Transverse colon (tissue), 4 donors: ENCODE measurements at regions not wholly inside any gene's neighbourhood (a gene's known extent, or its start where the extent isn't known, plus 50 kb on each side); places are given as distances from the start of the nearest gene placed in this dataset.

Experiments used
- EP300 ChIP-seq: sonication (generic); formaldehyde crosslinking; IDR thresholded peaks from one replicate; pipeline ENCODE4 v1.6.1; 2017; ENCODE audit warnings: antibody characterized with exemption, low read depth
- POLR2A ChIP-seq: fragments of 450-650 bp; IDR thresholded peaks from one replicate; pipeline ENCODE4 v1.6.1; 2016; ENCODE audit warnings: antibody characterized with exemption, mild to moderate bottlenecking, moderate library complexity
- POLR2AphosphoS5 ChIP-seq, 3 donors: sonication (generic); formaldehyde crosslinking; IDR thresholded peaks; one replicate each; pipeline ENCODE4 v1.6.1; 2016; ENCODE audit warnings: antibody characterized with exemption in 3 of 3
- TF ChIP-seq, protein P1 (sequence below), 5 experiments: fragments of 200-600 bp in 3 of 5; fragments of 450-650 bp in 2 of 5; sonication (generic) in 3 of 5; IDR thresholded peaks; 1 replicate in 2 of 5; 2 replicates in 3 of 5; pipeline ENCODE4 v1.5.1; 2016 to 2017; ENCODE audit warnings: antibody characterized with exemption in 5 of 5, inconsistent platforms in 3 of 5, mild to moderate bottlenecking in 2 of 5, moderate library complexity in 1 of 5

DNA sequence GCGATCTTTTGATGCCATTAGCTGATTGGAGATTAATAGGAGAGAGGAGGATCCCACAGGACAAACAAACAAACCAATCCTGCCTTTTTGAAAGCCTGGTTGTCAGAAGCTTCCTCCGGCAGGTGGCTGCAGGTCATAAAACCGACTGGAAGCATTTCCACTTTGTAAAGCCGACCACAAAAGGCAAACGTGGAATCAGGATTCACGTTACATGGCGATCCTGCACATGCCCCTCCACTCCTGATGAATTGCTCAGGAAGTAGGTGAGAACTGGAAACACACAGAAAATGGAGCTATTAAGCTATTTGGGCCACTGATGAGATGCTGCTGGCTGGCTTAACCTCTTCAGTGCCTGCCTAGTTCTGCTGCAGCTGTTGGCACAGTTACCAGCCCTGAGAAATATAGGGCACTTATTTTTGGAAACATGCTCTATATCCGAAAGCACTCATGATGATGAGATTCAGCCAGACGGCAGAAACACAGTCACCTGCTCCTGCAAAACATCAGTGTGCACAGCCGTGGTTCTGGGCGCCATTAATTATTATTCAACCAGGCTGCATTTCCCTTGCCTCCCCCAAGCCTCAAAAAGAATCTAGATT lies 110.3 kb upstream of the ST6GAL2 start:
- TF ChIP-seq POLR2A (no peak), POLR2AphosphoS5 (IDR thresholded peaks at IDR 0.05) (no peak), EP300 (no peak)
- TF ChIP-seq, protein P1, sequence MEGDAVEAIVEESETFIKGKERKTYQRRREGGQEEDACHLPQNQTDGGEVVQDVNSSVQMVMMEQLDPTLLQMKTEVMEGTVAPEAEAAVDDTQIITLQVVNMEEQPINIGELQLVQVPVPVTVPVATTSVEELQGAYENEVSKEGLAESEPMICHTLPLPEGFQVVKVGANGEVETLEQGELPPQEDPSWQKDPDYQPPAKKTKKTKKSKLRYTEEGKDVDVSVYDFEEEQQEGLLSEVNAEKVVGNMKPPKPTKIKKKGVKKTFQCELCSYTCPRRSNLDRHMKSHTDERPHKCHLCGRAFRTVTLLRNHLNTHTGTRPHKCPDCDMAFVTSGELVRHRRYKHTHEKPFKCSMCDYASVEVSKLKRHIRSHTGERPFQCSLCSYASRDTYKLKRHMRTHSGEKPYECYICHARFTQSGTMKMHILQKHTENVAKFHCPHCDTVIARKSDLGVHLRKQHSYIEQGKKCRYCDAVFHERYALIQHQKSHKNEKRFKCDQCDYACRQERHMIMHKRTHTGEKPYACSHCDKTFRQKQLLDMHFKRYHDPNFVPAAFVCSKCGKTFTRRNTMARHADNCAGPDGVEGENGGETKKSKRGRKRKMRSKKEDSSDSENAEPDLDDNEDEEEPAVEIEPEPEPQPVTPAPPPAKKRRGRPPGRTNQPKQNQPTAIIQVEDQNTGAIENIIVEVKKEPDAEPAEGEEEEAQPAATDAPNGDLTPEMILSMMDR (IDR thresholded peaks at IDR 0.05), result no peak
